ENCODE measurements at regions not wholly inside any gene's neighbourhood (a gene's known extent, or its start where the extent isn't known, plus 50 kb on each side); places are given as distances from the start of the nearest gene placed in this dataset.

DNA sequence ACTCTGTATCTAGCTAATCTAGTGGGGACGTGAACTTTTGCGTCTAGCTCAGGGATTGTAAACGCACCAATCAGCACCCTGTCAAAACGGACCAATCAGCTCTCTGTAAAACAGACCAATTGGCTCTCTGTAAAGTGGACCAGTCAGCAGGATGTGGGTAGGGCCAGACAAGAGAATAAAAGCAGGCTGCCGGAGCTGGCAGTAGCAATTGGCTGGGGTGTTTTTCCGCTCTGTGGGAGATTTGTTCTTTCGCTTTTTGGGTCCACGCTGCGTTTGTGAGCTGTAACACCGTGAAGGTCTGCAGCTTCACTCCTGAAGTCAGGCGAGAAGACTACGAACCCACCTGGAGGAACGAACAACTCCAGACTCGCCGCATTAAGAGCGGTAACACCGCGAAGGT lies 76.5 kb downstream of the SPRING1 start:
- TF ChIP-seq, protein P1, sequence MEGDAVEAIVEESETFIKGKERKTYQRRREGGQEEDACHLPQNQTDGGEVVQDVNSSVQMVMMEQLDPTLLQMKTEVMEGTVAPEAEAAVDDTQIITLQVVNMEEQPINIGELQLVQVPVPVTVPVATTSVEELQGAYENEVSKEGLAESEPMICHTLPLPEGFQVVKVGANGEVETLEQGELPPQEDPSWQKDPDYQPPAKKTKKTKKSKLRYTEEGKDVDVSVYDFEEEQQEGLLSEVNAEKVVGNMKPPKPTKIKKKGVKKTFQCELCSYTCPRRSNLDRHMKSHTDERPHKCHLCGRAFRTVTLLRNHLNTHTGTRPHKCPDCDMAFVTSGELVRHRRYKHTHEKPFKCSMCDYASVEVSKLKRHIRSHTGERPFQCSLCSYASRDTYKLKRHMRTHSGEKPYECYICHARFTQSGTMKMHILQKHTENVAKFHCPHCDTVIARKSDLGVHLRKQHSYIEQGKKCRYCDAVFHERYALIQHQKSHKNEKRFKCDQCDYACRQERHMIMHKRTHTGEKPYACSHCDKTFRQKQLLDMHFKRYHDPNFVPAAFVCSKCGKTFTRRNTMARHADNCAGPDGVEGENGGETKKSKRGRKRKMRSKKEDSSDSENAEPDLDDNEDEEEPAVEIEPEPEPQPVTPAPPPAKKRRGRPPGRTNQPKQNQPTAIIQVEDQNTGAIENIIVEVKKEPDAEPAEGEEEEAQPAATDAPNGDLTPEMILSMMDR (IDR thresholded peaks at IDR 0.05; ENCODE audit: poor library complexity): no peak
- no peak for TF ChIP-seq EZH2phosphoT487 (IDR thresholded peaks at IDR 0.05; ENCODE audit: low read depth, severe bottlenecking, unreplicated experiment)

All from hepatocyte (in vitro differentiated cells).